ENCODE measurements at regions not wholly inside any gene's neighbourhood (a gene's known extent, or its start where the extent isn't known, plus 50 kb on each side); places are given as distances from the start of the nearest gene placed in this dataset.
A peak's percentile ranks its signal among the peaks of the same experiment; 100 is the strongest.
"Not testable (repeated sequence)": the region's sequence is repeated elsewhere in the genome, so short reads cannot be mapped to it uniquely, and the experiment has no call there.

DNA sequence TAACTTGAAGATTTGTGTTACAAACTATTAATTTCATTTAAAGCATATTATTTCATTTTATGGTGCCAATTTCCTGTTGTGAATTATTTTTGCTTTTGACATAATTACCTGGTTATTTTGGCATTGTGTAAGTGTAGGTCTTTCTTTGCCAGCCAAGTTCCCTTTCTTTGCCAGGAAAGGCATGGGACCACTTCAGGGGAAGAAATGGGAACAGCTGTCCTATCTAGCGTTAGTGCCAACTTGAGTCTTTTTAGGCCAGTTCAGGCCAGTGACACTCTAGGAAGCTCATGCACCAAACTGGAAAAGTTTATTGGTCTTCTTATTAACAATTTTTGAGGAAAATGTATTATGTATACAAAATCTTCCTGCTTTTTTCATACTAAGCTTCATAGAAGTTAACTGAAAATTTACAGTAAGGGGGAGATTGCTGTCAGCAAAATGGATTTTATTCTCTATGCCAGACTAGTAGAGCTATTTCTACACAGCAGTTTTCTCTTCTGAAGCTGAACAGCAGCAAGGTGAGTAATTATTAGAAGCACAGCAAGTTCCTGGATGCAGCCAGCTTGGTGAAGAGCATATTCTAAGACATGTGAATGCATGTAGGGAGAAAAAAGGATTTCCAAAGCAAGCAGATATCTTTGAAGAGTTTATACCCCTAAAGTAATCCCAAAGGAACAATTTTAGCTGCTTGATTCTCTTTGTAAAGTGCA is 914.6 kb upstream of the ADGRL4 start:
- DNase-seq (ENCODE audit: low read depth, low spot score), result no peak
- H3K27ac ChIP-seq, result no peak overlapping the region

DNA sequence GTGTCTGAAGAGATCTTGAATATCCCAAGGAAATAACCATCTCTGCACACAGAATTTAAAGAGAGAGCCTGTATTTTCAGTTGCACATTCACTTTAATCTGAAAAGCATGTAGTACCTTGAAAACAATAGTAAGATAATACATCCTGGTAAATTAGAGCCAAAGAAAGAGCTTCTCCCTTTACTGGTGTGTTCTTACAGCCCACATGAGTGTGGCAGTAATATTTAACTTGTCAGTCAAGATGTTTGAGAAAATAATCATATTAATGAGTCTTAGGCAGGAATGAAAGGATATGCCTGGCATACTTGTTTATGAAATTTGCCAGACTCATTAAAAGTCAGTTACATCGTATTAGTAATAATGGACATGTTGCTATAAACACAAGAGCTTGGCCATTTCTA is 908.4 kb upstream of the ADGRL4 start:
- no peak overlapping the region for H3K27ac ChIP-seq
- DNase-seq (ENCODE audit: low read depth, low spot score), result no peak

DNA sequence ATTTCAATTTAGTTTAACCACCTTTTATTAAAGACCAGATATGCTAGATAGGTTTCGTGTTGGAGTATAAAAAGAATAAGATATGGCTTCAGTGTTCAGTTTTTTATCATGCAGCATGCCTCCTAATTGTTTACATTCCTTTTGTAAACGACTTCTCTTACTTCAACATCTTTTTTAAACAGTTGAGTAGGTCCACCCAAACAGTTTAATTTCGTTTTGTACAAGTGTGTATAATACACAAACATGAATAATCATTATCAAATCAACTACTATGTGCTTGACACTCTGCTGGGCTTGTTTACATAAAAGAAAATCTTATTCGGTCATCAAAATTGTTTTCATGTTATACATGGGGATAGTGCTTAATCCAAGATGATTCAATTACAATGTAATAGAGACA is 906.3 kb upstream of the ADGRL4 start:
- DNase-seq (ENCODE audit: low read depth, low spot score), result no peak
- H3K27ac ChIP-seq, result no peak overlapping the region

DNA sequence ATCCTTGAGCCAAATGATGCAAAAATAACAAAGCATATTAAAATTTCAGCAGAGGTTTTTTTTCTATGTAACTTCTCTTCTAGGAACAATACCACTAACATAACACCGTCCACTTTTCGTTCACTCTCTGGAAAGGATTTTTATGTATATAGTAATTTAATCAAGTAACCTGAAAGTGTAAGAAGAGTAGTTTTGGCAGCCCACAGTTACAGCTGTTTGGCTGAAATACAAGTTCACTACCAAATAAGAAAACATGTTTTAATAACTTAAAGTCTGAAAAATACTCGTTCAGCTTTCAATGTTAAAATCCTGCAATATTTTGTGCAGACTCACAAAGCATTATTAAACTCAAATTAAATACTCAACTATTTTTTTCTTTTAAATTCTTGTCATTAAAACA is 896.8 kb upstream of the ADGRL4 start:
- no peak overlapping the region for H3K27ac ChIP-seq
- no peak for DNase-seq (ENCODE audit: low read depth, low spot score)

DNA sequence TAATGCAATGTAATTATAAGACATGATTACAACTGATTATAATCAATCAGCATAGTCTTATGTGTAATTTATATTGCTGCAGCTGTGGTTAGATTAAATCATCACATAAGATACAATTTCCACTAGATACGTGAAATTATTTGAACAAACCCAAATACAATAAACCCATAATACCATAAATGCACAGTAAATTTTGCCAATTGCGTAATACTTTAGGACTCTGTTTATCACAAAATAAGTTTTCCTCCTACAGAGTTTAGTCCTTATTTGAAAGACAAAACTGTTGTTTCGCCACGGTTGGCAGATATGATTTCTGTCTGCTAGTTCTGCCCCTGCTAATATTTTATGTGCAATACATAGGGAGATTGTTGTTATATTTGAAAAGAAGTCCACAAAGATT is 895.9 kb upstream of the ADGRL4 start:
- H3K27ac ChIP-seq, result no peak overlapping the region
- DNase-seq (ENCODE audit: low read depth, low spot score), result no peak

DNA sequence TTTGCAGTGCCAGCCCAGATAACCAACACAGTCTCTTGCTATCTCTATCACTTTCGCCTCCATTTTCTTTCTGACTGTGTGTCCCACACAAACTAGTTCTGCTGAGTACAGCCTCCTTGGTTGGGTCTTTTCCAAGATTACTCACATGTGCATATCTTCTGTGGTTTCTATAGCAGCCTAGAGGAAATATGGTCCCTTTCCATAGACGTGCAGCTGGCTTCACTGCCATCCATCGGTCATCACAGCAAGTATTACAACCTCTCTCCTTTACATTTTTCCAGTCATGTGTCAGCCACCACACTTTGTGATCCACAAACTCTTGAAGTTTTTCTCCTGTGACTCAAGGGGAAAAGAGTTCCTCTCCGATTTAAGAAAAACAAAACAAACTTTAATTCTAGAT is 893.4 kb upstream of the ADGRL4 start:
- no peak for DNase-seq (ENCODE audit: low read depth, low spot score)

DNA sequence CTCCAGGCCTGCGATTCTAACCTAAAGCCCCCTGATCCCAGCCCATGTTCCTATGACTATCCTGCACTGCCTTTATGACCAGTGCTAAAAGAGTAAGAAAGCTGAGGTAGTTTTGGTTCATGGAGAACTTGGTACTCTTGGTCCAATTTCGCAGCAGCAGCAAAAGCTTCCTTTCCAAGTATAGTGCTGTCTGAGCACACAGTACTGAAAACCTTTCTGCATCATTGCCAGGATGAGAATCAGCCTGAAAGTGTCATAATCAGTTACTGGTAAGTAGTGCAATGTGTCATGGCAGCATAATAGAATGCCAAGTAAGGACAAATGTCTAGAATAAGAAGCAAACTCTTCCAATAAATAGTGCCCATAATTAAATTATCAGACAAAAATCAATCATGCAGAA is 889.6 kb upstream of the ADGRL4 start:
- H3K27ac ChIP-seq, result no peak overlapping the region
- no peak for DNase-seq (ENCODE audit: low read depth, low spot score)

More for the DNA sequence above, 893.4 kb upstream of the ADGRL4 start:
- no peak overlapping the region for H3K27ac ChIP-seq

DNA sequence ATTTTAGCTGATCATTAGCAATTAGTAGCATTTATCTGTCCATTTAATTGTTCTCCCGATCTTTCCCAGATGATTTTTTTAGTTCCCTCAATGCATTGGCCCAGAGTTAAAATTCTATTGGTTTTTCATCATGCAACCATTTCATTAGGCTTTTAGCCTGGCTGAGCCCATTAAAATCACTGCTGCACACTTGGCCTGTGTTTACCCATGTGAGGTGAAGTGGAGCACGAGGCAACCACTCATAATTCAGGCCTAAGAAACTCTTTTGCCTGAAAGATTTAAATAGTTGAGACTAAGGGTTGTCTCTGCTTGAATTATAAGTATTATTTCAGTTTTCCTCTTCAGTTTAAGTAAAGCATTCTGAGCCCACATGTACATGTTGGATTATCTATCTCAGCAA is 889.0 kb upstream of the ADGRL4 start:
- no peak for DNase-seq (ENCODE audit: low read depth, low spot score)

DNA sequence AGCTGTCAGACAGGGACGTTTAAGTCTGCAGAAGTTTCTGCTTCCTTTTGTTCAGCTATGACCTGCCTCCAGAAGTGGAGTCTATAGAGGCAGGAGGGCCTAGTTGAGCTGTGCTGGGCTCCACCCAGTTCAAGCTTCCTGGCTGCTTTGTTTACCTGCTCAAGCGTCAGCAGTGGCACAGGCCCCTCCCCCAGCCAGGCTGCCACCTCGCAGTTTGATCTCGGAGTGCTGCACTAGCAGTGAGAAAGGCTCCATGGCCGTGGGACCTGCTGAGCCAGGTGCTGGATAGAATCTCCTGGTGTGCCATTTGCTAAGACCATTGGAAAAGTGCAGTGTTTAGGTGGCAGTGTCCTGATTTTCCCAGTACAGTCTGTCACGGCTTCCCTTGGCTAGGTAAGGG is 887.6 kb upstream of the ADGRL4 start:
- not testable (repeated sequence) for DNase-seq (ENCODE audit: low read depth, low spot score); H3K27ac ChIP-seq

More for the DNA sequence above, 889.0 kb upstream of the ADGRL4 start:
- no peak overlapping the region for H3K27ac ChIP-seq

DNA sequence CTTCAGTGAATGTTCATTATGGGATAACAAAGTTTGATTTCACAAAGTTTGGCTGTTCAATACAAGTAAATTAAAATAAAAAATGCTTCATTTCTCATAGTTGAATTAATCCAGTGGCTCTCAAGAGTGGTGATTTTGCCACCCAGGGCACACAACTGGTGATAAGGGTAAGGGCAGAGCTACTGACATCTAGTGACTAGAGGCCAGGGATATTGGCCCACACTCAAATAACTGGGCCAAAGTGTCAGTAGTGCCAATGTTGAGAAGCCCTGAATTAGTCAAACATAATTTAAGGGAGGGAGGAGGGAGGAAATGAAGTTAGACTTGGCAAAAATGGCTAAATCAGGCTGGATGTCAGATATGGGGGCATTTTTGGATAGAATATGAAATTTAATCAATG is 880.5 kb upstream of the ADGRL4 start:
- no peak for DNase-seq (ENCODE audit: low read depth, low spot score)
- H3K27ac ChIP-seq, result no peak overlapping the region

DNA sequence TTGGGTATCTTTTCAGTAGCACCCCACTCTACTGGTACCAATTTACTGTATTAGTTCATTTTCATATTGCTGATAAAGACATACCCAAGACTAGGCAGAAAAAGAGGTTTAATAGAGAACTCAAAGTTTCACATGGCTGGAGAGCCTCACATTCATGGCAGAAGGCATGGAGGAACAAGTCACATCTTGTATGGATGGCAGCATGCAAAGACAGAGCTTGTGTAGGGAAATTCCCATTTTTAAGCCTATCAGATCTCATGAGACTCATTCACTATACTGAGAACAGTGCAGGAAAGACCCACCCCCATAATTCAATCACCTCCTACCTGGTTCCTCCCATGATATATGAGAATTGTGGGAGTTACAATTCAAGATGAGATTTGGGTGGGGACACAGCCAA is 878.6 kb upstream of the ADGRL4 start:
- DNase-seq (ENCODE audit: low read depth, low spot score), result no peak
- H3K27ac ChIP-seq, result no peak overlapping the region

DNA sequence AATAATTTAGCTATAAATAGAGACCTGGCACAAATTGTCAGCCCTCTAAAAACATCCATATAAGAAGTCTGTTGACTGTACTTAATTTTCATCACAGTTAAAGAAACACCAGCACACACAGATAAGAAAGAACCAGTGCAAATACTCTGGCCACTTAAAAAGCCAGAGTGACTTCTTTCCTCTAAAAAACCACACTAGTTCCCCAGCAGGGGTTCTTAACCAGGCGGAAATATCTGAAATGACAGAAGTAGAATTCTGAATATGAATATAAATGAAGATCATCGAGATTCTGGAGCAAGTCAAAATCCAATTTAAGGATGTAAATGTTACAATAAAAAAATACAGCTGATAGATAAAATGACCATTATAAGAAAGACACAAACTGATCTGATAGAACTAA is 870.6 kb upstream of the ADGRL4 start:
- H3K27ac ChIP-seq, result no peak overlapping the region
- DNase-seq (ENCODE audit: low read depth, low spot score), result no peak

DNA sequence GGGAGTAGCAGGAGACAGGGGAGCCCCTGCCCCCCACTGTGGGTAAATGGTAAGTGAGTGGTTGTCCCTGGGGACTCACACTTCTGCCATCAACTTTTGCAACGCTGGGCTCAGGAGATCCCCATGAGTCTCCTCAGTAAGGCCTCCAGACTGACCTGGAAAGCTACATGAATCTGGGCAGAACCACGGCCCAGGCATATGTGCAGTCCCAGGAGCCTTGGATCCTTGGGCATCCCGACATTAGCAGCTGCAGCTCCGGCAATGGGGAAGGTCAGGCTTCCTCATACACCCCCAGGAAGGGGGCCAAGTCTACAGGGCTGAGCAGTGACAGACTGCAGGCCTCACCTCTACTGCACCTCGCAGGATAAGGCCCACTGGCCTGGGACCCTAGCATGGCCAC is 868.7 kb upstream of the ADGRL4 start:
- H3K27ac ChIP-seq, result no peak overlapping the region
- DNase-seq (ENCODE audit: low read depth, low spot score), result no peak

DNA sequence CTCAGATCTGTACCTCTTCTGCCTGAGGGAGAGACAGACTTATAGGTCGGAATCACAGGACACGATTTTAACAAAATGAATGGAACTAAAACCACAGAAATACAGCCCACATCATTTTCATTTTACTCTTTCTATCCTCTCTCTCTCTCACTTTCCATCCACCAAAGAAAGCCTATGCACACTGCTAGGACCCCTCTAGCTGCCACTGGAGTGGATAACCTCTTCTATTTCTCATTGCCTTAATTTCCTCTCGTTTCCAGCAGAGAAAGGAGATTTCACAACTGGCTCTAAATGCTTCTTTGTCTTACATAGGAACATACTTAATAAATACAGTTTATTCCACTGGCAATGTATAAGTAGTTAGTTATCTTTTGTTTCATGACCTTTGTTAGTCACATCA is 867.8 kb upstream of the ADGRL4 start:
- no peak overlapping the region for H3K27ac ChIP-seq
- no peak for DNase-seq (ENCODE audit: low read depth, low spot score)

DNA sequence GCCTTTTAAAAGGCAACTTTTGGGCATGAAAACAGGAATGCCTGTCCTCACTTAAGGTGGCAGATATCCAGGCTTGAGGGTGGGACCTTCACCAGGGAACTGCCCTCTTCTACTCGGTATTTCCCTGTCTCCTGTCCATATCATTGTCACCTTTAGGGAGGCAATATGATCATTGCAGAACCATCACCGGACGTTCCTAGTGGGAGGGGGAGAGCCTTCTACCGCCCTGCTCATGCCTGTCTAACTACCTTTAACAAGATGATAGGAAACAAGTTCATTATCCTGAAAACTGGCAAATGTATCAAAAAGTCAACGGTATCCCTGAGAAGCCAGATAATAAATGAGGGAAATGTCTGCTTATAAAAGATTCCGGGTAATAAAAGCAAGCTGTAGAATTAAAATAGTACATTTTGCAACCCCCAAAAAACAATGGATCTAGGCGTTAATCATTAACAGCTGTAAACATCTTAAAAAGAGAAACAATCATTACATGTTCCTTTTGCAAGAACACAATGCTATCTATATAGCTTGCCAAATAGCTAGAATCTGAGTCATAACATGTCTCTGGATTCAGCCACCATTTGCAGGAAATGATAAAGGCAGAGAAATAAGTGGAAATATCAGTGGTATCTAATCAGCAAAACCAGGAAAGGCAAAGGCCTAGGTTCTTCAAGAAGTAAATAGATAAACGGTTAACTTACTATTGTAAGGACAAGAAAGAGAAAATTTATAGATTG is 852.9 kb upstream of the ADGRL4 start:
- DNase-seq (ENCODE audit: low read depth, low spot score), result peak; percentile 3
- no peak overlapping the region for H3K27ac ChIP-seq

DNA sequence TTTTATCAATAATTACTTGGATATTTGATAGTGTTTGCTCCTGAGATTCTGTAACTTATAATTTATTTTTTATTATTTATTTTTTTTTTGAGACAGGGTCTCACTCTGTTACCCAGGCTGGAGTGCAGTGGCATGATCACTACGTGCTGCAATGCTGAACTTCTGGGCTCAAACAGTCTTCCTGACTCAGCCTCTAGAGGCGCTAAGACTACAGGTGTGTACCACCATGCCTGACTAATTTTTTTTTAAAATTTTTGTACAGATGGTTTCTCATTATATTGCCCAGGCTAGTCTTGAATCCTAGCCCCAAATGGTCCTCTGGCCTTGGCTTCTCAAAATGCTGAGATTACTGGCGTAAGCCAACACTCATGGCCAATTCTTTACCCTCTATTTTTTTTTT is 845.5 kb upstream of the ADGRL4 start:
- no peak overlapping the region for H3K27ac ChIP-seq
- DNase-seq (ENCODE audit: low read depth, low spot score), result no peak

DNA sequence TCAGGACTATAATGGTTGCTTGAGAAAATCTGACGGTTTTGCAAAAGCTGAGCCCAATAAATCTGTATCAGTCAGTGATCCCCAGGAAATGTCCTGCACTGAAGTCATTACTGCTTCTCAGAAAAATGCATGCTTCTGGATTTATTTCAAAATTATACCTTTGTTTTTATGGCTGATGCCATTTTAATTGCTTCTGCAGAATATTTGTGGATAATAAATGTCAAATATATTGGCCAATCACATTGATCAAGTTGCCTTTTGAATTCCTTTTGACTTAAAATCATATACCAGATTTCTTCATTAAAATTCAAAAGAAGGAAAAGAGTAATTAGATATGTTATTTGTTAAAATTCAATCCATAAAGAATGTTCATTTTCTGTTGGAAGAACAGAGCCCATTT is 842.9 kb upstream of the ADGRL4 start:
- no peak overlapping the region for H3K27ac ChIP-seq
- no peak for DNase-seq (ENCODE audit: low read depth, low spot score)

DNA sequence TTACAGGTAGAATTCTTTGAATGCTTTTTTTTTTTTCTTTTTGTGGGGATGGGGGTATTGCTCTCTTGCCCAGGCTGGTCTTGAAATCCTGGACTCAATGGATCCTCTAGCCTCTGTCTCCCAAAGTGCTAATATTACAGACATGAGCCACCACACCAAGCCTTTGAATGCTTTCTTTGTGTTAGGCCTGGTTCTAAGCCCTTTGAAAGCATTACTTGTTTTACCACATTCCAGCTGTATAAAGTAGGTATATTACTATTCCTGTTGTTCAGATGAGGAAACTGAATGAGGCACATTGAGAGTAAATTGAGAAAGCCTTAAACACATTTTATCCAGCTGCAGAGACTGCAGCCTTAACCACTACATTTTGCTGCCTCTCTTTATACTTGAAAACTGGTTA is 841.8 kb upstream of the ADGRL4 start:
- DNase-seq (ENCODE audit: low read depth, low spot score), result peak; percentile 22
- peak overlapping the region; percentile 39 for H3K27ac ChIP-seq

DNA sequence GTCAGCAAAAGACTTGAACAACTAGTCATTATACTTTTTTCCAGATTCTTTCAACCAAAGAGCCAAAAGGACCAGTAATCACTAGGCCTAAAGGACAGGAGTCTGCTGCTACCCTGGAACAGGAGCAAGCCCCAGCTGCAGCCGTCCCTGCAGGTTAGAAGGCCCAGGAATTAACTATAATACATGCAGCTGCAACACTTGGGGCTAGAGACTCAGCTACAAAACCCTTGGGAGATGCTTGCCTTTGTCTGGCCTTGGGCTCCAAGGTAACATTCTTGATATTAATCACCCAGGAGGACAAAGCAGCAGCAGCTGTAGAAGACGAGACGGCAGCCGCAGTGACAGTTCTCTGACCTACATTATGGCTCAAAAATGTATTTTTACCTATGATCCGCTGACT is 841.2 kb upstream of the ADGRL4 start:
- no peak for DNase-seq (ENCODE audit: low read depth, low spot score)

DNA sequence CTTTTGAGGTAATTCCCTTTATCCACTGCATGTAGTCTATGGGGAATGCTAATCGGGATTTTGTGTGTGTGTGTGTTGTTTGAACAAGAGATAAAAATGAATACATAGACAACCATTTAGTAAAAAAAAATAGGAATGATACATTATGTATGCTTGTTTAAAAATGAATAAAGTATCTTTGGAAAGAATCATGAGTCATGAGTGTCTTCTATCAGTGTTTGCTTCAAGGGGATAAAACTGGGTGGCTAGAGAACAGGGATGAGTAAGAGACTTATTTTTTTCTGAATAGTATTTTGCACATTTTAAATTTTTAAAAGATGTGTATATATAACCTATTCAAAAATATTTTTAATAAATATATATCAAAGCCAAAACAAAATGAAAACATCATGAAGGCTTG is 839.4 kb upstream of the ADGRL4 start:
- DNase-seq (ENCODE audit: low read depth, low spot score), result no peak
- no peak overlapping the region for H3K27ac ChIP-seq

More for the DNA sequence above, 841.2 kb upstream of the ADGRL4 start:
- H3K27ac ChIP-seq, result peak overlapping the region; percentile 39

DNA sequence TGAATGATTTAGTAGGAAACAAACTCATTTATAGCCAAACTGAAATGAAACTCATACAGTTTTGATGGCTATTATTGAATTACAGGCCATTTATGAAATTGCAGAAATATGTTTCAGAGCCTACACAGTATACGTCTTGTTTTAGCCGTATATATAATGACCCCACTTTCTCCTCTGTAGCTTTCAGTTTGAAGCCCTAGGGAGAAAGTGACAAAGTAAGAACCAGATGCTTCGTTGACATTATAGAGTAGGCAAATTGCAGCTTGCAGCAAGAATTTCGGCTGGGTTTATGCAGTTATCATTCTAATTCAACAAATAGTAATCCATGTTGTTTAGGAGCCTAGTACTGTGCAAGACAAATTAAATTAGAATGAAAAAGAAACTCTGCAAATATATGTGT is 836.3 kb upstream of the ADGRL4 start:
- no peak for DNase-seq (ENCODE audit: low read depth, low spot score)
- H3K27ac ChIP-seq, result no peak overlapping the region

DNA sequence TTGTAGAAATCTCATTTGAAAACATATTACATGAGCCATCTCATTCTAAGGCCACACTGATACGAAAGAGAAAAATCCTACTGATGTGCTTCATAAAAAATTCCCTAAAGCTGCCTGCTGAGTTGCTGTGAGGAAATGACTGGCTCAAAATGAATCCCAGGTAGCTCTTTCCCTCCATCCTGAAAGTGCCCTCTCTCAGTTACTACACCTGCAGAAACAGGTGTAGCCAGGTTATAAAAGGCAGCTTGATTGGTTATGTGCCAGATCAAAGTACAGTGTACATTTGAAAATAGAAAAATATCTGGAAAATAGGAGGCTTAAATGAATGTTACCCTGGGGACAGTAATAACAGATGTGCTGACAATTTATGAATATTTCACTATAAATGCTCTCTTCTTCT is 833.4 kb upstream of the ADGRL4 start:
- no peak overlapping the region for H3K27ac ChIP-seq

More for the DNA sequence above, 833.4 kb upstream of the ADGRL4 start:
- no peak for DNase-seq (ENCODE audit: low read depth, low spot score)
